NCI-H748 (cell line): ENCODE measurements at regions not wholly inside any gene's neighbourhood (a gene's known extent, or its start where the extent isn't known, plus 50 kb on each side); places are given as distances from the start of the nearest gene placed in this dataset.
"Not testable (repeated sequence)": the region's sequence is repeated elsewhere in the genome, so short reads cannot be mapped to it uniquely, and the experiment has no call there.

Experiments used
- DNase-seq: peaks from one replicate; lab custom pipeline; 2025; ENCODE audit not compliant: unreplicated experiment; lab: John Stamatoyannopoulos, UW

DNA sequence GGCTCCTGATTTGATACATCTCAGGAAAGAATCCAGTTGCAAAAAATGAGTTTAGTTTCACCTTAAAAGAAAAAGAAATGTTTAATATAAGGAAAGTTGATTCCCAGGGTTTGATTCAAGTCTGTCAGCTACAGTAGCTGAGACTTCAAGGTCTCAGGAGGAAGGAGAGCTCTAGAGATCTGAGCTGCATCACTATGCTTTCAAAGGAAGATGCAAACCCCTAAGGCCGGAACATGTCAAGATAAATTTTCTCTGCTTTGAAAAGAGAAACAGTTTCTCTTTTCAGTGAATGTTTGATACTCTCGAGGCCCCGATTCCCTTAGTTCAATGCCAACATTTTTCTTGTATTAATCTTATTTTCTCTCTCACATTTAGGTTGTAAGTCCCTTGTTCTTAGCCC lies 128.6 kb downstream of the RGPD3 start:
- DNase-seq: no peak

DNA sequence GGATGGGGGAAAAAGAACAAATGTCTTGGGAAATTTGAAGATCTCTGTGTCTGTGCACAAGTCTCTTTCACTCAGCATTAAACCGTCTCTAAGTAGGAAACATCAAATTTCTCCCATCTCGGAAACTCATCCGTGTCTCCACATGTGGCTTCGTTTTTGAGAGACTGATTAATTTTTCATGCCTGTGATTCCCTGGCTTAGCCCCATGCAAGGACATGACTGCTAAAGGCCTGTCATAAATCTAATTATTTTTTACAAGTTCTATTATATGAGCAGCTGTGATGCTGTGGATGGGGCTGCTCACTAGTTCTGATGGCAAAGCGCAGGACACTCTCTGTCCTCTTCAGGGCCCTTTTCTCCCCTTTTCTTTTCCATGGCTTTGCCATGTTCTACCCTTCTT lies 129.1 kb downstream of the RGPD3 start:
- no peak for DNase-seq

DNA sequence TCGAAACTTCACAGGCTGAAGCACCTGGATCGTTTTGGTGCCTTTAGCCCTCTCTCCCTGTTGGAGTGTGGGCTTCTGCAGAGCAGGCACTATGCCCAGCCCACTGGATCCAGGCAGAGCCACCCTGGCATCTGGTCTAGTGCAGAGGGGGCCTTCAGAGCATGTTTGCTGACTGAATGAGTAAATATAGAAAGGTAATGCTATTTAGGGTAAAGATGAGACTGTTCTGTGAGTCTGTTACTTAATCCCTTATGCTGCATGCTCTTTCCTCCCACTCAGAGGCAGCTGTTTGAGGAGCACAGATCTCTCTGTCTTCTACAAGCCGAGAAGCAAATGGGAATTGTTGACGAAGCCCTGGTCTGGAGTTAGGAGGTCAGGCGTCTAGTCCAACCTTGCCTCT lies 130.2 kb downstream of the RGPD3 start:
- no peak for DNase-seq

DNA sequence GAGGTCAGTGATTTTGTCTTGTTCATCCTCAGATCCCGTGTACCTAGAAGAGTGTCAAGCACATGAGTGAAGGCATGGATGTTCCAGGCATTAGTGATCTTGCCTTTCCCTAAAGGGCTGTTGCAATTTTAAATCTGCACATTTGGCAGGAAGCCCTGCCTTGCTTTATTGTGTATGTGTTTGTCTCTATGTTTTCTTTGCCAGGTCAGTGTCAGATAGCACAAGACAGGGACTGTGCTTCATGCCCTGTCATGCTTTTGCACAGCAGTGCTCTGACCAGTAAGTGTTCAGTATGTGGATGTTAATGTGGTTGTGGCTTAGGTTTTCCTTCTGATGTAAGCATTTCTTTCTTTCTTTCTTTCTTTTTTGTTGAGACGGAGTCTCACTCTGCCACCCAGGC lies 131.5 kb downstream of the RGPD3 start:
- no peak for DNase-seq

DNA sequence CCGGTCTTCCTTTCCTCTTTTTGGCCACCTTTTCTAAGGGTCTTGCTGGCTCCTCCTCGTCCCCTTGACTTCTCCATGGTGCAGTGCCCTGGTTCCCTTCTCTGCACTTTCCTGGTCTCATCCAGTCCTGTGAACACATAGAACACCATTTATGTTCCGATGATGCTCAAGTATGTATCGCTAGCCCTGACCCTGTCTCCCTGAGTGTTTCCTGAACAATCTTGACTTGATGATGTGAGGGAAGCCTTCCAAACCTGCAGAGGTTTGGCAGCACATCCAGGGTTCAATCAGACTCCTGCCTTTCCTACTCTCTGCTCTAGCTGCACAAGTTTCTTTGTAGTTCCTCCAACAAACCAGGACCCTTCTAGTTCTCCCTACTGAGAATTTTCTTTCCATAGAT lies 132.1 kb downstream of the RGPD3 start:
- DNase-seq: no peak

DNA sequence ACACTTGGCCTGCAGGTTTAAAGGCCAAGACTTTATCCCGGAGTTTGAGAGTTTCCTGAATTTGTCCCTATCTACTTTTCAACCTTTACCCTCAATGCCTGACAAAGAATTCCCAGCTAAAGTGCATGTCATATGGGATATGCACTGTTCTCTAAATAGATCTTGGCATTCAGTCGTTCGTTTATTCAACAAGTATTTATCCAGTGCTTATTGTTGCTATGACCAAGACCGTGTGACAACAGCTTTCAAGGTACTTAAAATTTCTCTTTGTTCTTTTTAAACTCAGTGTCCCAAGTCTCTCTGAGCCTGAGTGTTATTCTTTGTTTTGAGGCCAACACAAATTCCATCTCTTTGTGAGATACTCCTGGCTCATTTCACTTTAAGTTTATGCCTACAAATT lies 133.4 kb downstream of the RGPD3 start:
- peak; percentile 1 for DNase-seq

DNA sequence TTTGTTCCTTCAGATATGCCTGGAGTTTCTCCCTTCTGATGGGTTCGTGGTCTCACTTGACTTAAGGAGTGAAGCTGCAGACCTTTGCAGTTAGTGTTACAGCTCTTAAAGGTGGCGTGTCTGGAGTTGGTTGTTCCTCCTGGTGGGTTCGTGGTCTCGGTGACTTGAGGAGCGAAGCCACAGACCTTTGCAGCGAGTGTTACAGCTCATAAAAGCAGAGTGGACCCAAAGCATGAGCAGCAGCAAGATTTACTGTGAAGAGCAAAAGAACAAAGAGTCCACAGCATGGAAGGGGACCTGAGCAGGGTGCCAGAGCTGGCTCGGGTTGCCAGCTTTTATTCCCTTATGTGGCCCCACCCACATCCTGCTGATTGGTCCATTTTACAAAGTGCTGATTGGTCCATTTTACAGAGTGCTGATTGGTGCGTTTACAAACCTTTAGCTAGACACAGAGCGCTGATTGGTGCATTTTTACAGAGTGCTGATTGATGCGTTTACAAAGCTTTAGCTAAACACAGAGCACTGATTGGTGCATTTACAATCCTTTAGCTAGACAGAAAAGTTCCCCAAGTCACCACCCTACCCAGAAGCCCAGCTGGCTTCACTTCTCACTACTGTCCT lies 134.8 kb downstream of the RGPD3 start:
- DNase-seq: not testable (repeated sequence)

DNA sequence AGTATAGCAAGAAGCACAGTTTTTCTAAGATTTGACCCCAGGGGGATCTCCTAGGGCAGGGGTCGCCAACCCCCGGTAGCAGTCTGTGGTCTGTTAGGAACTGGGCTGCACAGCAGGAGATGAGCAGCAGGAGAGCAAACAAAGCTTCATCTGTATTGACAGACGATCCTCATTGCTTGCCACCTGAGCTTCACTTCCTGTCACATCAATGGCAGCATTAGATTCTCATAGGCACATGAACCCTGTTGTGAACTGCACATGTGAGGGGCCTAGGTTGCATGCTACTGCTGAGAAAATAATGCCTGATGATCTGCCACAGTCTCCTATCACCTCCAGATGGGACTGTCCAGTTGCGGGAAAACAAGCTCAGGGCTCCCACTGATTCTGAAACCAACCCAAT lies 136.2 kb downstream of the RGPD3 start:
- DNase-seq: peak; percentile 65

DNA sequence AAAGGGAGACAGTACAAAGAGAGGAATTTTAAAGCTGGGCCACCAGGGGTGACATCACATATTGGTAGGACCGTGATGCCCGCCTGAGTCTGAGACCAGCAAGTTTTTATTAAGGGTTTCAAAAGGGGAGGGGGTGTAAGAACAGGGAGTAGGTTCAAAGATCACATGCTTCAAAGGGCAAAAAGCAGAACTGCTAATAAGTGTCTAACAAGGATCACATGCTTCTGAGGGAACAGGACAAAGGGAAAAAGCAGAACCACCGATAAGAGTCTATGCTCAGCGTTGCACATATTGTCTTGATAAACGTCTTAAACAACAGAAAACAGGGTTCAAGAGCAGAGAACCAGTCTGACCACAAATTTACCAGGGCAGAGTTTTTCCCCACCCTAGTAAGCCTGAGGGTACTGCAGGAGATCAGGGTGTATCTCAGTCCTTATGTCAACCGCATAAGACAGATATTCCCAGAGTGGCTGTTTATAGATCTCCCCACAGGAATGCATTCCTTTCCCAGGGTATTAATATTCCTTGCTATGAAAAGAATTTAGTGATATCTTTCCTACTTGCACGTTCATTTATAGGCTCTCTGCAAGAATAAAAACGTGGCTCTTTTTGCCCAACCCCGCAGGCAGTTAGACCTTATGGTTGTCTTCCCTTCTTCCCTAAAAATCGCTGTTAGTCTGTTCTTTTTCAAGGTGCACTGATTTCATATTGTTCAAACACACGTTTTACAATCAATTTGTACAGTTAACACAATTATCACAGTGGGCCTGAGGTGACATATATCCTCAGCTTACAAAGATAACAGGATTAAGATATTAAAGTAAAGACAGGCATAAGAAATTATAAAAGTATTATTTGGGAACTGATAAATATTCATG lies 136.5 kb upstream of the UXS1 start:
- not testable (repeated sequence) for DNase-seq

DNA sequence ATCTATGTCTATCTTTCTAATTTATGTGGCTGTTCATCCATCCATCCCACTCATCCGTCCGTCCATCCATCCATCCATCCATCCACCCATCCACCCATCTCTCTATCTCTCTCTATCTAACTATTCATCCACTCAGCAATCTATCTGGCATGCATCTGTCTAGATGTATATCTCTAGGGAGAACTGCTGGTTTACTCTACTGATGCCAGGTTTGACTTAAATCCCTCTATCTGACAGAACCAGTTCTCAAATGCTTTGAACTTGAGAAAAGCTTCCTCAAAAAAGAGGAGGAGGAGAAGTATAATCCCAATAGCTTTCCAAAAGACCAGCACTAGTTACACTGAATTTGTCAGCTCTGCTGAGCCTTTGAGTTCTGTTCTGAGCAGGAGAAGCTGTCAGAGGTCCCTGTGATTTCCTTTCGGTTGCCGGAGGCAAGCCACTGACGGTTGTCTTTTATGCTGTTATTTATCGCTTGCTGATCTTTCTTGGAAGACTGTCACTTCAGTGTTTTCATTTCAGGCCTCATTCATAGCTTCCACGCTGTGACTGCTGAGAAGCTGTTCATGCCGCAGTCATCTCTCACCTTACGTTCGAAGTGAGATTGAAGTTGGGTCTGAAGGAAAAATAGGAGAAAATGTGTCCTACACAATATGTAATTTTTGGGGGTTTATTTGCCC lies 129.4 kb upstream of the UXS1 start:
- DNase-seq: no peak

DNA sequence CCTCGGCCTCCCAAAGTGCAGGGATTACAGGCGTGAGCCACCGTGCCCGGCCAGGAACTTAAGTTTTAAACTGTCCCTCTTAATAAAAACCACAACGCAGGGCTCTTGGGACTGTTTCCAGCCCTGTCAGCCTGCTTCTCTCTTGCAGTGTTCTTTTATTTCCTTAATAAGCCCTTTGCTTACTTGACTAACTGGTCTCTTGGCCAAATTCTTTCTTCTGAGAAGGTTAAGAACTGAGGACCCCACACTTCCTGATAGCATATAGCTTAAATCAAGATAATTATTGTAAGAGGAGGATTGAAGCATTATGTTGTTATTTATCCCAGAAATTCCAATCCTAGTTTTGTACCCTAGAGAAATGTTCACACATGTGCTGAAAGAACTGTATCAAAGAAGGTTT lies 128.2 kb upstream of the UXS1 start:
- no peak for DNase-seq

DNA sequence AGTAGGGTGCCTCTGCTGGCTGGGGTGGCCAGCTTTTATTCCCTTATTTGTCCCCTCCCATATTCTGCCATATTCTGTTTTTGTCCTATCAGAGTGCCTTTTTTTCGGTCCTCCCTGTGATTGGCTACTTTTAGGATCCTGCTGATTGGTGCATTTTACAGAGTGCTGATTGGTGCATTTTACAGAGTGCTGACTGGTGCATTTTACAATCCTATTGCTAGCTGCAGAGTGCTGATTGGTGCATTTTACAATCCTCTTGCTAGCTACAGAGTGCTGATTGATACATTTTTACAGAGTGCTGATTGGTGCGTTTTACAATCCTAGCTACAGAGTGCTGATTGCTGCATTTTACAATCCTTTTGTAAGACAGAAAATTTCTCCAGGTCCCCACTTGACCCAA lies 126.3 kb upstream of the UXS1 start:
- DNase-seq: not testable (repeated sequence)

DNA sequence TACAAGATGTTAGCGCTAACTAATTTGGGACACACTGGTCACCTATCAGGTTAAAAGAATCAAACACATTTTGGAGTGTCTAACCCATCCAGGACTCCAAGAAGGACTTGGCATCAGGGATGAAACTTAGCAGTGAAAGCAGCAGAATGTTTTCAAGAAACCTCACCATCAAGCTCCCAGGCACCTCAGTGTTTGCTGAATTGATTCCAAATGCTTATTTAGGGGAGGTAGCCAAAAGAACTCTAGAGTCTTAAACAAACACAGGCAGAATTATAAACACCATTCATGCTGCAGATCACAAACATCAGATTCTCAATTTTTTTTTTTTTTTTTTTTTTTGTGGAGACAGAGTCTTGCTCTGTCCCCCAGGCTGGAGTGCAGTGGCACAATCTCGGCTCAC lies 122.8 kb upstream of the UXS1 start:
- DNase-seq: no peak

DNA sequence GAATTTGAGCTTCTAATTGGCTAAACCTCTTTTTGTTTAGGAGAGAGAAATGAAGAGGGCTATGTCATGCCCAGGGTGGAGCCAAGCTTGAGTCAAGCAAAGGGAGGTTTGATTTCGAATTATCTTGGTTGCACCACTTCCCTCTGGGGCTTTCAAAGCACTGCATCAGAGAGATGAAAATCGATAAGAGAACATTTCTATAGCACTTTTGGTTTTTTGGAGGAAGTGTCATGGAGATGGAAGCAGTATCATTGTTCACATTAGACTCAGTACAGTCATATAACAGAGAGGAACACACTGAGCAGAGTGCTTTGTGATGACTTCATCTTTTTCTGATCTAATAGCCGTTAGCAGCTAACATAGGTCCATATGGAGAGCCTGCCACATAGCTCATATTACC lies 120.3 kb upstream of the UXS1 start:
- no peak for DNase-seq

DNA sequence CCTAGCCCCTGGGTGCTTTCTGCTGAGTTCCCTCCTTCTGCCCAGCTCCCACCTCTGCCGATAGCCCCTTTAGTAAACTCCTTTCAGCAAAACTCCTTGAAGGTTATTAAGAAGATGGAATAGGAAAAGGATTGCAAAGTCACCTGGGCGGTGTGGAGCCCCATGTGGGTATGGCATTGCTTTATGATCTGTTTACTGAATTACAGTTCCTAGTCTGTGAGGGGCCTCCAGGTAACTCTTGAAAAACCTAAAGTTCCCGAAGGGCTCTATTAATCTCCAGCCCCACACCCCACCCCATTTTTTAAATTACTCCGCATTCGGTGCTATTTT lies 116.9 kb upstream of the UXS1 start:
- DNase-seq: no peak

DNA sequence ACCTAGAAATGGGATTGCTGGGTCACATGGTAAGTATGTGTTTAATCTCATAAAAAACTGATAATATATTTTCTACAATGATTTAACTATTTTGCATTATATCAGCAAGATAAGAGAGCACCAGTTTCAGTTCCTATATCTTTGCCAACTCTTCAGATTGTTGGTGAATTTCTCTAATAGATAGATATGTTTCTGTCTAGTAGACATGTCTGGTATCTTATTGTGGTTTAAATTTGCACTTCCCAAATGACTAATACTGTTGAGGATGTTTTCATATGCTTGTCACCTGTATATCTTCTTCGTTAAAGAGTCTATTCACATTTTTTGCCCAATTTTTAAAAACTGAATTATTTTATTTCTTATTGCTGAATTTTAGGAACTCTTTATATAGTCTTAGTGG lies 113.8 kb upstream of the UXS1 start:
- no peak for DNase-seq

DNA sequence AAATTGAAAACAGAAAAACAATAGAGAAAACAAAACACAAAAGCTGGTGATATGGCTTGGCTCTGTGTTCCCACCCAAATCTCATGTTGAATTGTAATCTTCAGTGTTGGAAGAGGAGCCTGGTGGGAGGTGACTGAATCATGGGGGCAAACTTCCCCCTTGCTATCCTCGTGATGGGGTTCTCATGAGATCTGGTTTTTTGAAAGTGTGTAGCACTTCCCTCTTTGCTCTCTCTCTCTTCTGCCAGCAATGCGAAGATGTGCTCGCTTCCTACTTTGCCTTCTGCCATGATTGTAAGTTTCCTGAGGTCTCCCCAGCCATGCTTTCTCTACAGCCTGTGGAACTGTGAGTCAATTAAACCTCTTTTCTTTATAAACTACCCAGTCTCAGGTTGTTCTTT lies 112.3 kb upstream of the UXS1 start:
- no peak for DNase-seq

DNA sequence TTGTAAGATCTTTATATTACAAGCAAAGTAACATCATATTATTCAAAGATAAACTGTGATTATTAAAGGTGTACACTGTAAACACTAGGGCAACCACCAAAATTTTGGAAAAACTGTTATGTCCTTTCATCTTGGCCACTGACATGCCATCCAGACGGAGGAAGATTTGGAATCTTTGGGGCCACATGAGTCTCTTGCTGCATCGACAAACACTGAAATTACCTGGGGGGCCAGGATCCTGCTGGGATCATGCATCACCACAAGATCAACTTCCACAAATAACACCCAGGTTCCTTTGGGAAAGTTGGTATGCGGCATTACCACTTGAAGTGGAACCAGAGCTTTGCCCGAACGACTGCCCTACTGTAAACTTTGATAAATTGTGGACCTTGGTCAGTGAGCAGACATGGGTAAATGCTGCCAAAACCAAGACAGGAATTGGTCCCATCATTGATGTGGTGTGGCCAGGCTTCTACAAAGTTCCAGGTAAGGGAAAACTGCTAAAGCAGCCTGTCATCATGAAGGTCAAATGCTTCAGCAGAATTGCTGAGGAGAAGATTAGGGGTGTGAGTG lies 110.6 kb upstream of the UXS1 start:
- DNase-seq: no peak

DNA sequence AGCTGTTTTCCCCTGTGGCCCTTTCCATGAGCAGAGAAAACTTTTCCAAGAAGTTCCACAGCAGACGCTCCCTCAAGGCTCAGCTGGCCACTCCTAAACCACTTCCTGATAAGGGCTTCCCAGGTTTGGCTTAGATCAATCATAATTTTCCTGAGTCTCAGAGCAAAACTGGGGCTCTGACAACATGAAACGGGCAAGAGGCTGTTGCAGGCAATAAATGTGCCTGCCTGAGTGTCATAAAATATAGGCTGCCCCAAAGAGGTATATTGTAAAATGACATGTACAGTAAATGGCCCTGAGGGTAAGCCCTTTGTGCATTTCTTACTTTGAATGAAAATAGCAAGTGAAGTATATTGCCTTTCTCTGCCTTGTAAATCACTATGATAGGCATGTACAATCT lies 105.6 kb upstream of the UXS1 start:
- DNase-seq: no peak

DNA sequence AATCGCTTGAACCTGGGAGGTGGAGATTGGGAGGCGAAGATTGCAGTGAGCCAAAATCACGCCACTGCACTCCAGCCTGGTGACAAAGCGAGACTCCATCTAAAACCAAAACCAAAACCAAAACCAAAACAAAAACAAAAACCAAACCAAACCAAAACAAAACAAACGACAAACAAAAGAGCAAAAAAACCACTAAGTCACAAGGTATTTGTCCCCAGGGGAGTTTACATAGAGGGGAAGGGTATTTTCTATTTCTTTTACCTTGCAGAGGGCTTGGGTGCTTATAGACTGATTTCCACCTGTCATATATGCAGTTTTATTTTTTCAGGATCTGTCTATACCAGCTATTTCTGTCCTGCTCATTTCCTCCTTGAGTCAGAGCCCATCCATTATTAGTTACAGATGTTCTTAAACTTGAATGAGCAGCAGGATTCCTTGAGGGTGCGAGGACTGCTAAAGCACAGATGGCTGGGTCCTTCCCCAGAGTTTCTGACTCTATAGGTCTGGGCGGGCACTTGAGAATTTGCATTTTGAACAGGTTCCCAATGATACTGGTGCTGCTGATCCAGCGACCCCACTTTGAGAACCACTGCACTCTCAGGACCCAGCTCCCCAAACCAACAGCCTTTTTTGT lies 102.2 kb upstream of the UXS1 start:
- no peak for DNase-seq

DNA sequence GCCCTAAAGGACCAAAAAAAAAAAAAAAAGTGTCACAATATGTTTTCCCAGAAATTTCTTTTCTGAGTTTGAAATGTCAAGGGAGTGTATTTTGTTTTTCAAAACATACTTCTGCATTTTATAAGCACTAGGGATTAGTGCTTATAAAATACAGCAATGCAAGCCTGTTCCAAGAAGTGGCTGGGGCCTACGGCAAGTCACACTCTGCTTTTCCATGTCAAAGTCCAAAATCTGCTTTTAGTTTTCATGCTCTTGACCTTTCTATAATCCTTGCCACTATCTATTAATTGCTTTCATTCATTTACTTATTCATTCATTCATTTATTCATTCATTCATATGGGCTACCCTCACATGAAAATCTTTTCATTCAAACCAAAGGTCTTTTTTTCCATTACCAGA lies 100.1 kb upstream of the UXS1 start:
- no peak for DNase-seq
